HEK293 (cell line): ENCODE measurements at regions not wholly inside any gene's neighbourhood (a gene's known extent, or its start where the extent isn't known, plus 50 kb on each side); places are given as distances from the start of the nearest gene placed in this dataset.

Experiments
- CTCF ChIA-PET: fragments of 350-600 bp; formaldehyde crosslinking; extraction: SDS; loops from one replicate; lab custom pipeline; 2021; ENCODE audit warnings: antibody characterized with exemption; lab: Yijun Ruan, JAX
- POLR2A ChIA-PET: fragments of 300-600 bp; formaldehyde crosslinking; extraction: SDS; loops from one replicate; lab custom pipeline; 2020; ENCODE audit warnings: antibody characterized with exemption, inconsistent platforms; lab: Yijun Ruan, JAX
- H3K27ac ChIP-seq: fragments of 200-500 bp; sonication (Bioruptor generic); 2 replicates; pipeline ENCODE4 v1.5.1; 2014; ENCODE audit warnings: low read depth, low read length, control low read depth, inconsistent platforms; ENCODE audit errors: extremely low read depth
- H3K36me3 ChIP-seq, 2 experiments: fragments of 200-500 bp in 1 of 2; sonication (Bioruptor generic) in 1 of 2; 1 replicate in 1 of 2; 2 replicates in 1 of 2; pipeline ENCODE4 v1.5.1; 2014 to 2017; ENCODE audit warnings: inconsistent platforms in 2 of 2, low read length in 2 of 2; ENCODE audit not compliant: control insufficient read depth in 2 of 2, insufficient read depth in 1 of 2
- H3K4me1 ChIP-seq: fragments of 200-500 bp; sonication (Bioruptor generic); 2 replicates; pipeline ENCODE4 v1.5.1; 2014; ENCODE audit warnings: mild to moderate bottlenecking, low read length, inconsistent platforms; ENCODE audit not compliant: control insufficient read depth, insufficient read depth
- H3K4me3 ChIP-seq: 2 replicates; pipeline ENCODE4 v1.5.1; 2011; ENCODE audit warnings: low read depth, mild to moderate bottlenecking, control low read depth, low read length, moderate library complexity
- H3K9me3 ChIP-seq: fragments of 200-500 bp; sonication (Bioruptor generic); 2 replicates; pipeline ENCODE4 v1.5.1; 2014; ENCODE audit warnings: low read depth, low read length, inconsistent platforms; ENCODE audit not compliant: control insufficient read depth, insufficient read depth
- ATF2 ChIP-seq: fragments of 450-650 bp; formaldehyde crosslinking; IDR thresholded peaks from 2 replicates; pipeline ENCODE4 v1.5.1; 2016; ENCODE audit warnings: missing biosample characterization, missing genetic modification characterization, low read depth
- INSM2 ChIP-seq: fragments of 450-650 bp; formaldehyde crosslinking; IDR thresholded peaks from 2 replicates; pipeline ENCODE4 v1.5.1; 2016; ENCODE audit warnings: missing biosample characterization, missing genetic modification characterization
- KLF17 ChIP-seq: fragments of 450-650 bp; formaldehyde crosslinking; IDR thresholded peaks from 2 replicates; pipeline ENCODE4 v1.5.1; 2016; ENCODE audit warnings: missing biosample characterization, missing genetic modification characterization
- REST ChIP-seq: fragments of 450-650 bp; formaldehyde crosslinking; IDR thresholded peaks from 2 replicates; pipeline ENCODE4 v1.5.1; 2016; ENCODE audit warnings: missing biosample characterization, missing genetic modification characterization
- SCRT2 ChIP-seq: fragments of 450-650 bp; formaldehyde crosslinking; IDR thresholded peaks from 2 replicates; pipeline ENCODE4 v1.5.1; 2016; ENCODE audit warnings: missing biosample characterization, missing genetic modification characterization
- ZNF121 ChIP-seq: fragments of 450-650 bp; formaldehyde crosslinking; IDR thresholded peaks from 2 replicates; pipeline ENCODE4 v1.5.1; 2016; ENCODE audit warnings: missing biosample characterization, missing genetic modification characterization
- ZNF24 ChIP-seq: fragments of 450-650 bp; formaldehyde crosslinking; IDR thresholded peaks from 2 replicates; pipeline ENCODE4 v1.5.1; 2016; ENCODE audit warnings: missing biosample characterization, missing genetic modification characterization
- ZNF292 ChIP-seq: fragments of 450-650 bp; formaldehyde crosslinking; IDR thresholded peaks from 2 replicates; pipeline ENCODE4 v1.5.1; 2016; ENCODE audit warnings: low read depth, missing biosample characterization, missing genetic modification characterization, borderline replicate concordance
- ZNF394 ChIP-seq: fragments of 450-650 bp; formaldehyde crosslinking; IDR thresholded peaks from 2 replicates; pipeline ENCODE4 v1.5.1; 2016; ENCODE audit warnings: missing biosample characterization, missing genetic modification characterization, mild to moderate bottlenecking, moderate library complexity, borderline replicate concordance
- ZNF449 ChIP-seq: fragments of 450-650 bp; formaldehyde crosslinking; IDR thresholded peaks from 2 replicates; pipeline ENCODE4 v1.5.1; 2017; ENCODE audit warnings: missing biosample characterization, mild to moderate bottlenecking, missing genetic modification characterization, moderate library complexity
- ZNF48 ChIP-seq: fragments of 450-650 bp; formaldehyde crosslinking; IDR thresholded peaks from 2 replicates; pipeline ENCODE4 v1.5.1; 2016; ENCODE audit warnings: missing biosample characterization, missing genetic modification characterization
- ZNF549 ChIP-seq: fragments of 450-650 bp; IDR thresholded peaks from 2 replicates; pipeline ENCODE4 v1.5.1; 2018; ENCODE audit warnings: missing biosample characterization, missing genetic modification characterization, mild to moderate bottlenecking, inconsistent platforms, moderate library complexity
- ZNF561 ChIP-seq: fragments of 450-650 bp; IDR thresholded peaks from 2 replicates; pipeline ENCODE4 v1.5.1; 2018; ENCODE audit warnings: missing biosample characterization, missing genetic modification characterization, borderline replicate concordance
- ZNF624 ChIP-seq: fragments of 450-650 bp; formaldehyde crosslinking; IDR thresholded peaks from 2 replicates; pipeline ENCODE4 v1.5.1; 2017; ENCODE audit warnings: missing biosample characterization, missing genetic modification characterization

- no peak overlapping the region for H3K4me3 ChIP-seq
- H3K4me1 ChIP-seq: no peaks in the 10 kb centered on the region
- H3K9me3 ChIP-seq: no peaks in the 10 kb centered on the region
- TF ChIP-seq ZNF549 (no peak), ZNF292 (tag by site-specific recombination) (no peak), ZNF121 (tag by site-specific recombination) (no peak), ZNF24 (tag by site-specific recombination) (no peak), KLF17 (tag by site-specific recombination) (no peak)
- no peak overlapping the region for H3K27ac ChIP-seq
- H3K36me3 ChIP-seq: no peaks in the 10 kb centered on the region
- ChIA-PET POLR2A (no interaction called here), CTCF (no interaction called here)
These were observed 412.8 kb upstream of the PTGER4 start for GRCh38 chr5:40266952-40267351.

- Histone ChIP-seq H3K27ac (no peak overlapping the region), H3K4me1 (no peaks in the 10 kb centered on the region), H3K36me3 (no peaks in the 10 kb centered on the region)
- CTCF ChIA-PET: interaction anchor here (0.6 to 0.7 kb wide), 2 partner anchors 10 to 49 kb away, joined by 3 read pairs; no protein-coding TSS in a partner anchor
- TF ChIP-seq ATF2 (tag by site-specific recombination): peak; percentile 65; the same call in 1 of the 2 replicates
- no peak for TF ChIP-seq ZNF549
- TF ChIP-seq, all 188 proteins: peak for 1
- Histone ChIP-seq H3K9me3 (no peaks in the 10 kb centered on the region), H3K4me3 (no peak overlapping the region)
- POLR2A ChIA-PET: no interaction called here
These were observed 417.7 kb upstream of the PTGER4 start for GRCh38 chr5:40261984-40262383.

GRCh38 chr5:40260361-40260760, 419.4 kb upstream of the PTGER4 start:
- no peaks in the 10 kb centered on the region for H3K9me3 ChIP-seq
- TF ChIP-seq ZNF624 (tag by site-specific recombination): no peak
- TF ChIP-seq ZNF48 (tag by site-specific recombination): no peak
- TF ChIP-seq, all 188 proteins: peak for 0
- no peaks in the 10 kb centered on the region for H3K36me3 ChIP-seq
- ChIA-PET CTCF (interaction anchor here (1.1 kb wide), 1 partner anchor 12 kb away, joined by 3 read pairs; no protein-coding TSS in a partner anchor), POLR2A (no interaction called here)
- no peak overlapping the region for H3K27ac ChIP-seq
- no peak overlapping the region for H3K4me3 ChIP-seq
- H3K4me1 ChIP-seq: no peaks in the 10 kb centered on the region

GRCh38 chr5:40258222-40258621, 421.5 kb upstream of the PTGER4 start:
- no peak for TF ChIP-seq ZNF449 (tag by site-specific recombination)
- Histone ChIP-seq H3K4me1 (no peaks in the 10 kb centered on the region), H3K27ac (no peak overlapping the region), H3K4me3 (no peak overlapping the region), H3K9me3 (no peaks in the 10 kb centered on the region), H3K36me3 (no peaks in the 10 kb centered on the region)
- ChIA-PET CTCF (interaction anchor here (0.6 kb wide), 1 partner anchor 71 kb away, joined by 3 read pairs; no protein-coding TSS in a partner anchor), POLR2A (no interaction called here)

GRCh38 chr5:40240671-40241070, 439.0 kb upstream of the PTGER4 start:
- CTCF ChIA-PET: no interaction called here
- H3K27ac ChIP-seq: no peak overlapping the region
- H3K4me3 ChIP-seq: no peak overlapping the region
- no peaks in the 10 kb centered on the region for H3K9me3 ChIP-seq
- POLR2A ChIA-PET: no interaction called here
- no peaks in the 10 kb centered on the region for H3K4me1 ChIP-seq
- no peaks in the 10 kb centered on the region for H3K36me3 ChIP-seq
- no peak for TF ChIP-seq ZNF561 (tag by site-specific recombination)
- no peak for TF ChIP-seq INSM2 (tag by site-specific recombination)
- no peak for TF ChIP-seq SCRT2 (tag by site-specific recombination)
- TF ChIP-seq REST: no peak
- no peak for TF ChIP-seq ZNF394 (tag by site-specific recombination)
- TF ChIP-seq, all 188 proteins: peak for 0
